ENCODE measurements at regions not wholly inside any gene's neighbourhood (a gene's known extent, or its start where the extent isn't known, plus 50 kb on each side); places are given as distances from the start of the nearest gene placed in this dataset.
"Not testable (repeated sequence)": the region's sequence is repeated elsewhere in the genome, so short reads cannot be mapped to it uniquely, and the experiment has no call there.

- DNase-seq (ENCODE audit: low spot score in 2 of 2) (no peak), ATAC-seq (replicated peaks; ENCODE audit: extremely low read depth, poor library complexity, severe bottlenecking) (no peak)
- Mint-ChIP-seq H3K4me1 (no peaks in the 10 kb centered on the region), H3K9me3 (peaks cover 6% of the 10 kb centered on the region), H3K36me3 (ENCODE audit: insufficient read depth) (no peaks in the 10 kb centered on the region), H3K27ac (ENCODE audit: low read depth) (no peak overlapping the region), H3K4me3 (no peak overlapping the region), H3K27me3 (no peaks in the 10 kb centered on the region)
These were observed 557.3 kb upstream of the SEMA6A start for GRCh38 chr5:117131876-117132275.

GRCh38 chr5:117131048-117131679, 556.5 kb upstream of the SEMA6A start:
- H3K27me3 Mint-ChIP-seq: no peaks in the 10 kb centered on the region
- H3K4me3 Mint-ChIP-seq: no peak overlapping the region
- ATAC-seq (replicated peaks; ENCODE audit: extremely low read depth, poor library complexity, severe bottlenecking) (no peak), DNase-seq (ENCODE audit: low spot score in 2 of 2) (no peak)
- H3K4me1 Mint-ChIP-seq: no peaks in the 10 kb centered on the region
- no peaks in the 10 kb centered on the region for H3K36me3 Mint-ChIP-seq (ENCODE audit: insufficient read depth)
- H3K9me3 Mint-ChIP-seq: peaks cover 6% of the 10 kb centered on the region
- H3K27ac Mint-ChIP-seq (ENCODE audit: low read depth): no peak overlapping the region

GRCh38 chr5:117118499-117118898, 543.9 kb upstream of the SEMA6A start:
- no peaks in the 10 kb centered on the region for H3K4me1 Mint-ChIP-seq
- ATAC-seq (replicated peaks; ENCODE audit: extremely low read depth, poor library complexity, severe bottlenecking) (no peak), DNase-seq (ENCODE audit: low spot score in 2 of 2) (no peak)
- H3K27ac Mint-ChIP-seq (ENCODE audit: low read depth): no peak overlapping the region
- H3K36me3 Mint-ChIP-seq (ENCODE audit: insufficient read depth): no peaks in the 10 kb centered on the region
- peaks cover 14% of the 10 kb centered on the region for H3K9me3 Mint-ChIP-seq
- no peak overlapping the region for H3K4me3 Mint-ChIP-seq
- no peaks in the 10 kb centered on the region for H3K27me3 Mint-ChIP-seq

GRCh38 chr5:117117314-117117713, 542.7 kb upstream of the SEMA6A start:
- not testable (repeated sequence) for H3K27me3 Mint-ChIP-seq; H3K36me3 Mint-ChIP-seq (ENCODE audit: insufficient read depth); DNase-seq (ENCODE audit: low spot score in 2 of 2); H3K4me1 Mint-ChIP-seq; ATAC-seq (replicated peaks; ENCODE audit: extremely low read depth, poor library complexity, severe bottlenecking); H3K4me3 Mint-ChIP-seq; H3K27ac Mint-ChIP-seq (ENCODE audit: low read depth)
- peaks cover 14% of the 10 kb centered on the region for H3K9me3 Mint-ChIP-seq

- no peak for ATAC-seq (replicated peaks; ENCODE audit: extremely low read depth, poor library complexity, severe bottlenecking)
- Mint-ChIP-seq H3K9me3 (peaks cover 15% of the 10 kb centered on the region), H3K27me3 (no peaks in the 10 kb centered on the region), H3K4me1 (no peaks in the 10 kb centered on the region), H3K27ac (ENCODE audit: low read depth) (no peak overlapping the region), H3K4me3 (no peak overlapping the region), H3K36me3 (ENCODE audit: insufficient read depth) (no peaks in the 10 kb centered on the region)
- no peak for DNase-seq (ENCODE audit: low spot score in 2 of 2)
These were observed 535.9 kb upstream of the SEMA6A start for GRCh38 chr5:117110548-117110947.

GRCh38 chr5:117107859-117108258, 533.2 kb upstream of the SEMA6A start:
- DNase-seq (ENCODE audit: low spot score in 2 of 2): no peak
- no peaks in the 10 kb centered on the region for H3K36me3 Mint-ChIP-seq (ENCODE audit: insufficient read depth)
- H3K9me3 Mint-ChIP-seq: peaks cover 8% of the 10 kb centered on the region
- no peaks in the 10 kb centered on the region for H3K4me1 Mint-ChIP-seq
- no peak for ATAC-seq (replicated peaks; ENCODE audit: extremely low read depth, poor library complexity, severe bottlenecking)
- no peak overlapping the region for H3K4me3 Mint-ChIP-seq
- H3K27ac Mint-ChIP-seq (ENCODE audit: low read depth): no peak overlapping the region
- H3K27me3 Mint-ChIP-seq: no peaks in the 10 kb centered on the region

GRCh38 chr5:117103703-117104102, 529.1 kb upstream of the SEMA6A start:
- Mint-ChIP-seq H3K27ac (ENCODE audit: low read depth) (no peak overlapping the region), H3K4me1 (no peaks in the 10 kb centered on the region), H3K27me3 (no peaks in the 10 kb centered on the region), H3K36me3 (ENCODE audit: insufficient read depth) (no peaks in the 10 kb centered on the region), H3K9me3 (peaks cover 14% of the 10 kb centered on the region), H3K4me3 (no peak overlapping the region)
- ATAC-seq (replicated peaks; ENCODE audit: extremely low read depth, poor library complexity, severe bottlenecking): no peak
- no peak for DNase-seq (ENCODE audit: low spot score in 2 of 2)

- no peak overlapping the region for H3K4me3 Mint-ChIP-seq
- peaks cover 11% of the 10 kb centered on the region for H3K9me3 Mint-ChIP-seq
- H3K36me3 Mint-ChIP-seq (ENCODE audit: insufficient read depth): no peaks in the 10 kb centered on the region
- ATAC-seq (replicated peaks; ENCODE audit: extremely low read depth, poor library complexity, severe bottlenecking): no peak
- H3K27ac Mint-ChIP-seq (ENCODE audit: low read depth): no peak overlapping the region
- no peak for DNase-seq (ENCODE audit: low spot score in 2 of 2)
- no peaks in the 10 kb centered on the region for H3K27me3 Mint-ChIP-seq
- no peaks in the 10 kb centered on the region for H3K4me1 Mint-ChIP-seq
These were observed 528.0 kb upstream of the SEMA6A start for GRCh38 chr5:117102591-117102990.

- ATAC-seq (replicated peaks; ENCODE audit: extremely low read depth, poor library complexity, severe bottlenecking) (no peak), DNase-seq (ENCODE audit: low spot score in 2 of 2) (no peak)
- H3K4me3 Mint-ChIP-seq: no peak overlapping the region
These were observed 525.6 kb upstream of the SEMA6A start for GRCh38 chr5:117100176-117100575.

GRCh38 chr5:117098094-117098493, 523.5 kb upstream of the SEMA6A start:
- H3K4me3 Mint-ChIP-seq: no peak overlapping the region
- H3K9me3 Mint-ChIP-seq: peaks cover 13% of the 10 kb centered on the region
- no peaks in the 10 kb centered on the region for H3K36me3 Mint-ChIP-seq (ENCODE audit: insufficient read depth)
- no peak for ATAC-seq (replicated peaks; ENCODE audit: extremely low read depth, poor library complexity, severe bottlenecking)
- H3K27ac Mint-ChIP-seq (ENCODE audit: low read depth): no peak overlapping the region
- no peaks in the 10 kb centered on the region for H3K4me1 Mint-ChIP-seq
- no peak for DNase-seq (ENCODE audit: low spot score in 2 of 2)
- no peaks in the 10 kb centered on the region for H3K27me3 Mint-ChIP-seq

More at GRCh38 chr5:117100176-117100575, 525.6 kb upstream of the SEMA6A start:
- H3K27ac Mint-ChIP-seq (ENCODE audit: low read depth): no peak overlapping the region
- H3K4me1 Mint-ChIP-seq: no peaks in the 10 kb centered on the region
- no peaks in the 10 kb centered on the region for H3K27me3 Mint-ChIP-seq
- no peaks in the 10 kb centered on the region for H3K36me3 Mint-ChIP-seq (ENCODE audit: insufficient read depth)
- H3K9me3 Mint-ChIP-seq: peaks cover 7% of the 10 kb centered on the region

GRCh38 chr5:117095346-117096332, 521.0 kb upstream of the SEMA6A start:
- ATAC-seq (replicated peaks; ENCODE audit: extremely low read depth, poor library complexity, severe bottlenecking) (no peak), DNase-seq (ENCODE audit: low spot score in 2 of 2) (no peak)
- Mint-ChIP-seq H3K4me1 (no peaks in the 10 kb centered on the region), H3K36me3 (ENCODE audit: insufficient read depth) (no peaks in the 10 kb centered on the region), H3K4me3 (no peak overlapping the region), H3K9me3 (peaks cover 7% of the 10 kb centered on the region), H3K27ac (ENCODE audit: low read depth) (no peak overlapping the region), H3K27me3 (no peaks in the 10 kb centered on the region)

GRCh38 chr5:117094114-117094815, 519.6 kb upstream of the SEMA6A start:
- Mint-ChIP-seq H3K4me1 (no peaks in the 10 kb centered on the region), H3K27ac (ENCODE audit: low read depth) (no peak overlapping the region), H3K4me3 (no peak overlapping the region), H3K27me3 (no peaks in the 10 kb centered on the region), H3K9me3 (peaks cover 7% of the 10 kb centered on the region), H3K36me3 (ENCODE audit: insufficient read depth) (no peaks in the 10 kb centered on the region)
- ATAC-seq (replicated peaks; ENCODE audit: extremely low read depth, poor library complexity, severe bottlenecking) (no peak), DNase-seq (ENCODE audit: low spot score in 2 of 2) (no peak)
